ENCODE measurements at regions not wholly inside any gene's neighbourhood (a gene's known extent, or its start where the extent isn't known, plus 50 kb on each side); places are given as distances from the start of the nearest gene placed in this dataset.

DNA sequence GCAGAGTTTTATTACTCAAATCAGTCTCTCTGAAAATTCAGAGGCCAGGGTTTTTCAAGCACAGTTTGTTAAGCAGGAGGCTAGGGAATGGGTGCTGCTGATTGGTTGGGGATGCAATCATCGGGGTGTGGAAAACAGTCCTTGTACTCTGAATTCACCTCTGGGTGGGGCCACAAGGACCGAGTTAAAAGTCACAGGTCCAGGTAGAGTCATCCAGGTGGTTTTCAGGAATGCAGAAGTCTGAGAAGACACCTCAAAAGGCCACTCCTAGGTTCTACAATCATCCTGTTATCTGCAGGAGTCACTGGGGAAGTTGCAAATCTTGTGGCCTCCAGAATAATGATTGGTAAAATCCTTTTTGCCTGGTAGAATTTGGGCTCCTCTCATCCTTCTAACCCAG lies 371.2 kb upstream of the SULF2 start:
- TF ChIP-seq, protein P1, sequence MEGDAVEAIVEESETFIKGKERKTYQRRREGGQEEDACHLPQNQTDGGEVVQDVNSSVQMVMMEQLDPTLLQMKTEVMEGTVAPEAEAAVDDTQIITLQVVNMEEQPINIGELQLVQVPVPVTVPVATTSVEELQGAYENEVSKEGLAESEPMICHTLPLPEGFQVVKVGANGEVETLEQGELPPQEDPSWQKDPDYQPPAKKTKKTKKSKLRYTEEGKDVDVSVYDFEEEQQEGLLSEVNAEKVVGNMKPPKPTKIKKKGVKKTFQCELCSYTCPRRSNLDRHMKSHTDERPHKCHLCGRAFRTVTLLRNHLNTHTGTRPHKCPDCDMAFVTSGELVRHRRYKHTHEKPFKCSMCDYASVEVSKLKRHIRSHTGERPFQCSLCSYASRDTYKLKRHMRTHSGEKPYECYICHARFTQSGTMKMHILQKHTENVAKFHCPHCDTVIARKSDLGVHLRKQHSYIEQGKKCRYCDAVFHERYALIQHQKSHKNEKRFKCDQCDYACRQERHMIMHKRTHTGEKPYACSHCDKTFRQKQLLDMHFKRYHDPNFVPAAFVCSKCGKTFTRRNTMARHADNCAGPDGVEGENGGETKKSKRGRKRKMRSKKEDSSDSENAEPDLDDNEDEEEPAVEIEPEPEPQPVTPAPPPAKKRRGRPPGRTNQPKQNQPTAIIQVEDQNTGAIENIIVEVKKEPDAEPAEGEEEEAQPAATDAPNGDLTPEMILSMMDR (IDR thresholded peaks at IDR 0.05; ENCODE audit: insufficient read depth, low read length) = no peak
- TF ChIP-seq POLR2AphosphoS5 (IDR thresholded peaks at IDR 0.05; ENCODE audit: low read depth) (no peak), SPI1 (IDR thresholded peaks at IDR 0.05; ENCODE audit: borderline replicate concordance, low read depth) (no peak)
- TF ChIP-seq, protein P2, sequence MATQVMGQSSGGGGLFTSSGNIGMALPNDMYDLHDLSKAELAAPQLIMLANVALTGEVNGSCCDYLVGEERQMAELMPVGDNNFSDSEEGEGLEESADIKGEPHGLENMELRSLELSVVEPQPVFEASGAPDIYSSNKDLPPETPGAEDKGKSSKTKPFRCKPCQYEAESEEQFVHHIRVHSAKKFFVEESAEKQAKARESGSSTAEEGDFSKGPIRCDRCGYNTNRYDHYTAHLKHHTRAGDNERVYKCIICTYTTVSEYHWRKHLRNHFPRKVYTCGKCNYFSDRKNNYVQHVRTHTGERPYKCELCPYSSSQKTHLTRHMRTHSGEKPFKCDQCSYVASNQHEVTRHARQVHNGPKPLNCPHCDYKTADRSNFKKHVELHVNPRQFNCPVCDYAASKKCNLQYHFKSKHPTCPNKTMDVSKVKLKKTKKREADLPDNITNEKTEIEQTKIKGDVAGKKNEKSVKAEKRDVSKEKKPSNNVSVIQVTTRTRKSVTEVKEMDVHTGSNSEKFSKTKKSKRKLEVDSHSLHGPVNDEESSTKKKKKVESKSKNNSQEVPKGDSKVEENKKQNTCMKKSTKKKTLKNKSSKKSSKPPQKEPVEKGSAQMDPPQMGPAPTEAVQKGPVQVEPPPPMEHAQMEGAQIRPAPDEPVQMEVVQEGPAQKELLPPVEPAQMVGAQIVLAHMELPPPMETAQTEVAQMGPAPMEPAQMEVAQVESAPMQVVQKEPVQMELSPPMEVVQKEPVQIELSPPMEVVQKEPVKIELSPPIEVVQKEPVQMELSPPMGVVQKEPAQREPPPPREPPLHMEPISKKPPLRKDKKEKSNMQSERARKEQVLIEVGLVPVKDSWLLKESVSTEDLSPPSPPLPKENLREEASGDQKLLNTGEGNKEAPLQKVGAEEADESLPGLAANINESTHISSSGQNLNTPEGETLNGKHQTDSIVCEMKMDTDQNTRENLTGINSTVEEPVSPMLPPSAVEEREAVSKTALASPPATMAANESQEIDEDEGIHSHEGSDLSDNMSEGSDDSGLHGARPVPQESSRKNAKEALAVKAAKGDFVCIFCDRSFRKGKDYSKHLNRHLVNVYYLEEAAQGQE (IDR thresholded peaks at IDR 0.05; ENCODE audit: insufficient replicate concordance, low read depth) = no peak
